SH-SY5Y (cell line): ENCODE measurements at regions not wholly inside any gene's neighbourhood (a gene's known extent, or its start where the extent isn't known, plus 50 kb on each side); places are given as distances from the start of the nearest gene placed in this dataset.

Source experiments
- GATA2 ChIP-seq: IDR thresholded peaks from 2 replicates; pipeline ENCODE4 v1.6.1; 2011; ENCODE audit warnings: mild to moderate bottlenecking, low read depth, low read length
- GATA3 ChIP-seq: IDR thresholded peaks from 2 replicates; pipeline ENCODE4 v1.6.1; 2011; ENCODE audit warnings: low read depth, mild to moderate bottlenecking, low read length, moderate library complexity

DNA sequence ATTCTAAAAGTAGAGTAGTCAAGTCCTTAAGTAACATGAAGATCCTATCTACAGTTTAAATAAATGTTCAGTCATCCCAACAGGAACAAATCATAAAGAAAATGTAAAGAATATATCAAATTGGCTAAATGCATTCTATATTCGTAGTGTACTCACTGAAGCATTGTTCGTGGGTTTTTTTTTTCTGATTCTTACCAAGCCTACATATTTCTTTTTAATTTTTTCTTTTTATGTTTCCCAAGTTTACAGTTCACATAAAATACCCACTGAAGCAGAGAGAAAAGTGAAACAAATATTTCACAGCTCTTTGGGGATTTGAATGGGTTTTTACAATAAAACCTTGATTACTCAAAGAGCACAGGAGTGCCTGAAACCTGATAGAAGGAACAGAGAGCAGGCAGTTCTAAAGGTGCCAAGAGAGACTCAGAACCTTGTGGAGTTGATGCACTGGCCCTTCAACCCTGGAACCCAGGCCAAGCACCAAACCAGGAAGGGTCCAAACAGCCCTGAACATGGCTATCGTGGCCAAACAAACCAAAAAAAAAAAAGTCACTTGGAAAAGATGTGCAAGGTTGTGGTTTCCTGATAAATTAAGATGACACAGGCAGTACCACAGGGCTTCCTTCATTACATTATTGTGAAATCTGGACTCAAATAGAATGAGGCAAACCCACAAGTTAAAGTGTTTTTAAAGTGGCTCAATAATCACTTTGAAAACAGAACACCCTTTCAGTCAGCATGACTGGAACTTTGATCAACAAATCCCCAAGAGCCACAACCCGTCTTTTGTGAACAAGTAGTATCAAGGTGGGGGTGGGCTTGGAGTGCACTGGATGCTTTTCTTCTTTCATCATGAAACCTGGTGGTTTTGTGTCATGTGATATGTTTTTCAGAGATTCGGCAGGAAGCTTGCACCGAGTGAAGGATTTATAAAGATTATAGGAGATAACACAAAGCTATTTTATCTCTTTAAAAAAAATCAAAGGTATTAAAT is 245.0 kb upstream of the FN1 start:
- TF ChIP-seq GATA3 (no peak), GATA2 (no peak)

DNA sequence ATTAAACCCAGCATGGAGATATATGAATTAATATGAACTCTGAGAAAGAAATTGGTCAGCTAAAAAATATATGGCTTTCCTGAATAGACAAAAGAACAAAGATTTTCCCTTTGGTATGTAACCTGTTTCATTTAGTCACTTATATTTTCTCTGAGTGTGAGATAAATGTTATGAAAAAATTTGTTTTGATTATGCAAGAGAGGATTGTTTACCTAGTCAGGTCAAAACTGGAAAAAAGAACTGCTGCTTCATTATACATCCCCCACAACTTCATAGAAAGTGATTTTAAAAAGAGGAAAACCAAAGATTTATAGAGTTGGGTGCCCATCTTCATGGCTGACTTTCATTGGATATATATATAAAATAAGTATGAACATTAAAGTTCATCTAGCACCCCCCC is 242.2 kb upstream of the FN1 start:
- TF ChIP-seq GATA2: no peak
- no peak for TF ChIP-seq GATA3

DNA sequence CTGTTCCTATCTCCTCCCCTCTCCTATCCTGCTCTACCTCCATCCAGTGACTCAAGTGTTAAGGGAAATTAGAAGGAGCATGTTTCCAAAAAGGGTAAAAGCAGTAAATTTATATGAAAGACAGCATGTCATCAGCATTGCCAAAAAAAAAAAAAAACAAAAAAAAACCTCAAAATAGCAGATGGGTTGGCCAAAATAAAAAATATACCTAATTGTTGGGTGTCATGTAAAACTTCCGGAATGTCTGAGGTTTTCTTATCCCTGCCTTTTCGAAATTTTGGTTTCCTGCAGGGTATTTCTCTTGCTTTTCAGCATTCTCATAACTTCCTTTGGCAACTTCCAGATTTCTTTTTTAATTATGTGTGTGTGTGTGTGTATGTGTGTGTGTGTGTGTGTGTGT is 241.6 kb upstream of the FN1 start:
- TF ChIP-seq GATA3 (no peak), GATA2 (no peak)

DNA sequence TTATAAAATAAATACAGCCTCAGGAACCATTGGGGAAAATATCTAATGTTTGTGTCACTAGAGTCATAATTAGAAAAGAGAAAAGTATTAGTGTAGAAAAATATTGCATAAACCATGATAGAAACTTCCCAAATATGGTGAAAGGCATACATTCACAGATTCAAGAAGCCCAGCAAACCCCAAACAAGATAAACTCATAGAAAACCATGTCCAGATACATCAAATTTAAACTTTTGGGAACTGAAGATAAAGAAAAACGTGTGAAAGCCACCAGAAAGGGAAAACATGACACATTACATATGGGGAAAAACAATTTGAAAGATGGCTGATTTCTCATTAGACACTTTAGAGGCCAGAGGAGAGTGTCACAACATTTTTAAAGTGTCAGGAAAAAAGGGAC is 236.5 kb upstream of the FN1 start:
- no peak for TF ChIP-seq GATA2
- TF ChIP-seq GATA3: no peak

DNA sequence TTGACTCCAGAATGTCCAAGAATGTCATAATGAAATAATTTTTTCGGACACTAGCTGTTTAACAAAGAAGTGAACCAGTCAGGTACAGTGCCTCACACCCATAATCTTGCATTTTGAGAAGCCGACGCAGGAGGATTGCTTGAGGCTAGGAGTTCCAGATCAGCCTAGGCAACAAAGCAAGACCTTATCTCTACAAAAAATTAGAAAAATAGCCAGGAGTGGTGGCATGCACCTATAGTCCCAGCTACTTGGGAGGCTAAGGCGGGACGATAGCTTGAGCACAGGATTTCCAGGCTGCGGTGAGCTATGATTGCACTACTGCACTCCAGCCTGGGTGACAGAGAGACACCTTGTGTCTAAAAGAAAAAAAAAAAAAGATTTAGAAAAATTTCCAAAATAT is 235.8 kb upstream of the FN1 start:
- no peak for TF ChIP-seq GATA2
- TF ChIP-seq GATA3: no peak

DNA sequence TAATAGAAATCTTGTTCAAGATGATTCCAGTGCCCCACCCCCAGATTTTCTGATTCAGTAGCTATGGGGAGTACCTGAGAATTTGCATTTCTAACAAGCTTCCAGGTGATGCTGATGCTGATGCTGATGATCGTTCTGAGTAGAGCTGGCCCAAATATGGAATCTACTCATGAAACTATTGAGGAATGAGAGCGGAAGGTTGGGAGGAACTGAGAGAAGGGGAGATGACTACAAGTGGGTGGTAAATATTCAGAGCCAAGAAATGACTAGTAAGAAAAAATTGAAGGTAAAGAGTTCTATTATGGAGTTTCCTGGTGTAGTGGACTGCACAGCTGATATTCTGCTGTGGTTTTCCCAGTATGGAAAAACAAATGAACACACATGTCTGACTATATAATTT is 235.4 kb upstream of the FN1 start:
- TF ChIP-seq GATA3: no peak
- TF ChIP-seq GATA2: no peak

DNA sequence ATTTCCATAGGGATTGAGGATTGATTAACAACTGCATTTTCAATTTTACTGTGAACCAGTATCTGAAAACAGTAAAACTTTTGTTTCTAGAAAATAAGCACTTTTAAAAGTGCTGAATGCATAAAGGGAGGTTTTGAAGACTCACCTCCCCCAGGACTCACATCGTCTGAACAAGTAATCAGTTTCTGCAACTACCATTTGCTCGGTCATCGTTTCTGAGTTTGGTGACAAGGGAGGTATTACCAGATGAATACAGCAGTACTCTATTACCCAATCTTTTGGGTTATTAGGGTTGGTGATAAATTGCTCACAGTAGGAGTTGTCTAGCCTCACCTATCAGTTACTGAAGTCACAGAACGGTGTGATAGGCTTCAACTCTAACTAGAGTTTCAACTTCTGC is 234.5 kb upstream of the FN1 start:
- TF ChIP-seq GATA2 (no peak), GATA3 (no peak)

DNA sequence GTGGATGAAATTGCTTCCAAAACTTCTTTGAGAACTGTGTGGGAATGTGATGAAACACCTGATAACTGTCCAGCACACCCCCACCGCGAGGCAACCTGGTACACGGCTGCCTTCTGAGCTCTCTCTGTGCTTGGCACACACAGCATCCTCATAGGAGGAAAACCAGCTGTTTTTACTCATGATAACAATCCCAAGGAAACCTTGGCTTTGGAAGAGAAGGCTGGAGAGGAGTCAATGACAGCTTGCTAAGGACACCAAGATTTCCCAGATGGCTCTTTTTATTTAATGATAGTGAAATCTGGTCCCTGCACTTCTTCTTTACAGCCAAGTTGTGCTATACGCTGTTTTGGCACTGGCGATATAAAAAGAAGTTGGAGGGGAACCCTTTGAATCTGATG is 232.5 kb upstream of the FN1 start:
- TF ChIP-seq GATA3 (0 out of 2 replicates have a peak, but pooled peaks have one; percentile 11), GATA2 (no peak)

DNA sequence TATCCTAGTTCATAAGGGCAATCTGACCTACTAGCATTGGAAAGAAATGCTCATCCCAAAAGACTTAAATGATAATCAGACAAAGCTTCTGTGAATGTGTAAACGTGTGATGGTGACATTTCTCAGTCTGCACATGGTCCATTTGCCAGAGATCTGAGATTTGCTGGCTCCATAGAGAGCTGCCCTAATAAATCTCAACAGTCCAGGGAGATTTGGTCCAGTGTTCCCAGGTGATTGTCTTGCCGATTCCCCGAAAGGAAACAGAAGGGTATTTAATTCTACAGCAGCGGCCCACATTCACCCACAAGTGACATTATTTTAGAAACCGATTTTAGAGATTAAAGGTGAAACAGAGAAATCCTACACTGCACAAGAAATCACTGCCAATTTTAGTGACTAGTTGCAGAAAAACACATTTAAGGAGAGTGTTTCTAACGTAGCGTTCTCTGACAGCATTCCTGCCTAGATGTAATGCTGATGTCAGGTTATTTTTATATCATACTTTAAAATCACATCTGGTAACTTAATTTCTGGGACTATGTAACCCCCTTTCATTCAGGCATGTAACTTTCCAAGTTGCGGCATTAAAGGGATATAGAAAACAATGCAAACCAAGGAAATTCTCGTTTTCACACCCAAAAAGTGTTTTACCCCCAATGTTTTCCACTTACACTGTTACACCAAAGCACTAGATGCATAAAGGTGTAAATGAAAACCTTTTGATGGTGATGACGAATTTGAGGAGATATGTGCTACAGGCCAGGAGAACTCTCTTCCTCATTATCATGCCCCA is 231.9 kb upstream of the FN1 start:
- TF ChIP-seq GATA3 (no peak), GATA2 (peak; percentile 38; the same call in 1 of the 2 replicates)

DNA sequence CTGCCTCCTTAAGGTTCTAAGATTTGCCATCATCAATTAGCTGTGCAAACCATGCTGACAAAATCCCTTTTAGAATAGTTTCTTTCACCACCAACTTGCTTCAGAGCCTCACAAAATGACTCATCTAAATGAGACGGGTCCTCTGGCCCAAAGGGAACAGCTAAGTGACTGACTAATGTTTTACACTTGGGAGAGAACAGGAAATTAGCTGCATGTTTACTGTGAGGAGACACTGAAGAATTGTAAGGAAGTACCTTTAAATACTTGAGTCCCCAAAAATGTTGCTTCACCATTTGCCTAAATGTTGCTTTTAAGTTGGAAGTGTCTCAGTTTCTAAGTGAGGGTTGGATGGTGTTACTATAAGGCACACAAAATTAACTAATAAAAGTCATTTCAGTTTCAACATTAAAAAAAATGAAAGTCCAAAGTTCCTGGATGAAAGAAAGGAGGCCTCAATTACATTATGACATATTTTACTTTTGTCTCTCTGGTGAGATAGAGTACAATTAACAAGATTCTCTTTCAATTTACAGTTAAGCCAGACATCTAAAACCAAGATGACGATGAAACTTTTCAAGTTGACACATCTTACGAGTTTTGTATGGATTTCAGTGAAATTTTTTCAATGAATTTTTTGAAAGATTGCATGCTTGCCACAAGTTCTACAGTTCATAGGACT is 229.1 kb upstream of the FN1 start:
- TF ChIP-seq GATA3 (no peak), GATA2 (no peak)

DNA sequence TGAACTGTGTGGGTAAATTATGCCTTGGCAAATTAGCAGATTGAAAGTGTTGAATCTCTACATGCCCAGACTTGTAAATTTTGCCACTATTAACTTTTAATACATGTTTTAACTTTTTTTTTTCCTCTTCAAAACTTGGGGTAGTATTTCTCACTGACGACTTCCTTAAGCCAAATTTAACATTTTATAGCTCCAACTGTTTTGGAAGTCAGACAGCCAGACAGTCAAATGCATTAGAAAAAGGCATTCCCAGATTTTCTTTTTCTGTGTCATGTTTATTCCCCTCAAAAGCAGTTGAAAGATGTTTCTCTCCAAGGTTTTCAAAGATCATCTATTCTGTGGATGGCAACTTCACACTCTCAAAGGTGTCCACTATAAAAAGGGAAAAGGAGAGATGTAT is 226.8 kb upstream of the FN1 start:
- no peak for TF ChIP-seq GATA3
- TF ChIP-seq GATA2: no peak

DNA sequence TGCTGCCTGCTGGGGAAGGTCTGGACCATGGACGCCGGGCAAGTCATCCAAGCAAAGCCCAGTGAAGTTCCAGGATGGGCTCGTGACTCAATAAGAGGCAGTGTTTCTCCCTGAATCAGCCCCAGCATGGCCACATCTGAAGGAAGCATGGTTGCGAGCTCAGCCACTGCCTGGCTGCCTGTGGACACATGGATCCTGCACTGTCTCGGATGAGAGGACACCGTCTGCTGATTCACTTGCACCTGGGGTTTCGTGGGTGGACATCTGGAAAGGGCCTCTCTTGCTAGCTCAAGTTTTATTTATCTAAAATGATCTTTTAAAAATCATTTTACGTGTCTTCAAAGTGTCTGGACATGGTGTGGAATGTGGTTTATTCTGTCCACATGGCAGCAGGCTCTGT is 224.8 kb upstream of the FN1 start:
- TF ChIP-seq GATA2: no peak
- TF ChIP-seq GATA3: no peak

DNA sequence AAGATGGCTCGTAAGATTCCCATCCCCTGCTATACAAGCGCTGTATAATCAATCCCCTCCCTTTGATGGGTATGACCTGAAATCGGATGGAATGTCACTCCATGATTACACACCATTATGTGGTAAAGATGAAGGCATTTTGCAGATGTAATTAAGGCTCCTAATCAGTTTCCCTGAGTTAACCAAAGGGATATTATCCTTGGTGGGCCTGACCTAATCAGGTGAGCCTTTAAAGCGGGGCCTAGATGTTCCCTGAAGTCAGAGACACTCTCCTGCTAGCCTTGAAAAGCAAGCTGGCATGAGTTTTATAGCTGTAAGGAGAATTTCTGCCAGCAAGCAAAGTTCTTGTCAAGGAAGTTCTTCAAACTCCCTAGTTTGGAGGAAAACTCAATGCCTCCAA is 223.8 kb upstream of the FN1 start:
- TF ChIP-seq GATA3: no peak
- no peak for TF ChIP-seq GATA2

DNA sequence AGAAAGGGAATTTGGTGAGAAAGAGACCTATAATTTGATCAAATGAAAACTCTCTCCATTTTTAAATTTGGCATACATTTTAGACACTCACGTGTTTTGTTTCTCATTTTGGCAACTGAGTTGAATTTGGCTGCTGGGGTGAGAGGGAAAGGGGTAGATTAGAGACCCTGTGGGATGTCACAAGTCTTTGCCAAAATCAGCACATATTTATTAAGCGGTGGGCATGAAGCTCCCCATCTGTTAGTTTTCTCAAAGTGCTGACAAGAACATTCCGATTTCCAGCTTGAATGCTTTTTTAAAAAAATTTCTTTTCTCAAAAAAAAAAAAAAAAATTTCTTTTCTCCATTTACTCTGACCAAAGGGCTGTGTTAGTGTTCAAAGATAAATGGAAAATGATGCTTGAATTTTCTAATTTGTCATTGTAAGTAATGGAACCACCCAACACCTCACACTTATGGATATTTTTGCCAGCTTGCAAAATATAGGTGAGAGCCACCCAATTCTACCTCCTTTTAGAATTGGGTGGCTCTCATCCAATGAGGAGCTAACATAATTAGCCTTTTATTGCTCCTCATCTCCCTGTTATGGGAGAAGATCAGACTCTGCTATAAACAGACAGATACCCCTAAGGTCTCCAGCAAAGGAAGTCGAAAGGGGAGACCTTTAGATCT is 222.9 kb upstream of the FN1 start:
- TF ChIP-seq GATA2: no peak
- TF ChIP-seq GATA3: no peak

DNA sequence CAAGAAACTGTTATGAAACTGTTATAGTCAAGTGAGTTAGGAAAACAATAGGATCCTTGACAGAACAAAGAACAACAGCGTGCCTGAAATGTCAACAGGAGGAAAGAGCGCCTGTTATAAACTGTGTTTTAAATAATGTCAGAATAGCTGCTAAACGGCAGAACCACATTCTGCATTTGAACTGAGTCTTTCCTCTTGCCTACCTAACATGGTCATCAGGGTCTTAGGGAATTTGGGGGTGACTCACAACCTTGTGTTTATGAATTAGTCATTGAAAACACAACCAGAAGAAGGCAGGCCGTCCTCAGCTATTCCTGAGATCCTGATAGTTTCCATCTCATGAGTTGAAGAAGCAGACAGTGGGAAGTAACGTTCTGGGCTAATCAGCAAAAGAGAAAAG is 222.0 kb upstream of the FN1 start:
- TF ChIP-seq GATA3 (no peak), GATA2 (no peak)
